Mesothelial cell of epicardium (in vitro differentiated cells): ENCODE measurements at regions not wholly inside any gene's neighbourhood (a gene's known extent, or its start where the extent isn't known, plus 50 kb on each side); places are given as distances from the start of the nearest gene placed in this dataset.

Experiments used
- DNase-seq, 2 experiments: peaks; one replicate each; pipeline ENCODE4 v3.0.0; 2021; ENCODE audit warnings: low spot score in 2 of 2; ENCODE audit not compliant: unreplicated experiment in 2 of 2
- H3K27ac Mint-ChIP-seq: 2 replicates; pipeline ENCODE4 v1.8.0; 2021; ENCODE audit warnings: mixed read lengths
- H3K27me3 Mint-ChIP-seq: 2 replicates; pipeline ENCODE4 v1.8.0; 2021; ENCODE audit warnings: low read depth, mixed read lengths
- H3K36me3 Mint-ChIP-seq: 2 replicates; pipeline ENCODE4 v1.8.0; 2021; ENCODE audit warnings: mixed read lengths
- H3K4me1 Mint-ChIP-seq: 2 replicates; pipeline ENCODE4 v1.8.0; 2021; ENCODE audit warnings: mixed read lengths
- H3K4me3 Mint-ChIP-seq: 2 replicates; pipeline ENCODE4 v1.8.0; 2021; ENCODE audit warnings: mild to moderate bottlenecking, moderate library complexity, mixed read lengths
- H3K9me3 Mint-ChIP-seq: 2 replicates; pipeline ENCODE4 v1.8.0; 2021; ENCODE audit warnings: mixed read lengths
- TF ChIP-seq, protein P1 (sequence below): fragments of 200-600 bp; sonication (generic); IDR thresholded peaks from one replicate; pipeline ENCODE4 v1.5.0; 2021; ENCODE audit warnings: antibody characterized with exemption; ENCODE audit not compliant: unreplicated experiment

DNA sequence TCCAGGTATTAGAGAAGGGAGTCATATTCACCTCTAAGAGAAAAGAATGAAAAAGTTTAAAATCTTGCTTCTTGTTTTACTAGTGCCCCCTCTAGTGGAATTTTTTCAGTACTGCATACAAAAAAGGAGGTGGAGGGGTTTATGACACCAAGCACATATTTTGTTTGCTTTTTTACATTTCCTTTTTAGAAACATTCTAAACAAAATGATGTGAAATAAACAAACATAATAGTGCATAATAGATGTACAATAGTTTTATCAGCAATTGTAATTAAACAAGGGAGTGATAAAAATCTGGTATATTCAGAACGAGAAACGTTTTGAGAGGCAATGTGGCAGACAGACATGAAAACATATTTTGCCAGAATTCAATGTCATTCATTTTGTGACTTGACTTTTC is 111.0 kb upstream of the TFAP2D start:
- H3K4me1 Mint-ChIP-seq, result peaks cover 18% of the 10 kb centered on the region
- TF ChIP-seq, protein P1, sequence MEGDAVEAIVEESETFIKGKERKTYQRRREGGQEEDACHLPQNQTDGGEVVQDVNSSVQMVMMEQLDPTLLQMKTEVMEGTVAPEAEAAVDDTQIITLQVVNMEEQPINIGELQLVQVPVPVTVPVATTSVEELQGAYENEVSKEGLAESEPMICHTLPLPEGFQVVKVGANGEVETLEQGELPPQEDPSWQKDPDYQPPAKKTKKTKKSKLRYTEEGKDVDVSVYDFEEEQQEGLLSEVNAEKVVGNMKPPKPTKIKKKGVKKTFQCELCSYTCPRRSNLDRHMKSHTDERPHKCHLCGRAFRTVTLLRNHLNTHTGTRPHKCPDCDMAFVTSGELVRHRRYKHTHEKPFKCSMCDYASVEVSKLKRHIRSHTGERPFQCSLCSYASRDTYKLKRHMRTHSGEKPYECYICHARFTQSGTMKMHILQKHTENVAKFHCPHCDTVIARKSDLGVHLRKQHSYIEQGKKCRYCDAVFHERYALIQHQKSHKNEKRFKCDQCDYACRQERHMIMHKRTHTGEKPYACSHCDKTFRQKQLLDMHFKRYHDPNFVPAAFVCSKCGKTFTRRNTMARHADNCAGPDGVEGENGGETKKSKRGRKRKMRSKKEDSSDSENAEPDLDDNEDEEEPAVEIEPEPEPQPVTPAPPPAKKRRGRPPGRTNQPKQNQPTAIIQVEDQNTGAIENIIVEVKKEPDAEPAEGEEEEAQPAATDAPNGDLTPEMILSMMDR, result peak; percentile 97

DNA sequence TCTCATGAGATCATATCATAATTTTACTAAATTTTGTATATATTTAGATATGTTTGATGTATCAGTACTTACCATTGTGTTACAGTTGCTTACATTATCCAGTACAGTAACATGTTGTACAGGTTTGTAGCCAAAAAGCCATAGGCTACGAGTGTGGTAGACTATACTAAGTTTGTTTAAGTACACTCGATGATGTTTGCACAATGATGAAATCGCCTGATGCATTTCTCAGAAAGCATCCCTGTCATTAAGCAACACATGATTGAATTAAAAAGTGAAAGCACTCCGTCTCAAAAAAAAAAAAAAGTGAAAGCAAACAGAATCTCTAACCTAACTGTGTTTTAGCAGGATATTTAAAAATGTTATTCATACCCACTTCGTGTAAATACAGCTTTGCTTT is 104.9 kb upstream of the TFAP2D start:
- Mint-ChIP-seq H3K9me3 (no peaks in the 10 kb centered on the region), H3K27ac (no peak overlapping the region), H3K4me3 (no peak overlapping the region)

More for the DNA sequence above, 111.0 kb upstream of the TFAP2D start:
- no peak overlapping the region for H3K27ac Mint-ChIP-seq
- H3K36me3 Mint-ChIP-seq, result no peaks in the 10 kb centered on the region
- H3K27me3 Mint-ChIP-seq, result peaks cover 31% of the 10 kb centered on the region
- DNase-seq, result no peak
- H3K9me3 Mint-ChIP-seq, result no peaks in the 10 kb centered on the region
- no peak overlapping the region for H3K4me3 Mint-ChIP-seq

DNA sequence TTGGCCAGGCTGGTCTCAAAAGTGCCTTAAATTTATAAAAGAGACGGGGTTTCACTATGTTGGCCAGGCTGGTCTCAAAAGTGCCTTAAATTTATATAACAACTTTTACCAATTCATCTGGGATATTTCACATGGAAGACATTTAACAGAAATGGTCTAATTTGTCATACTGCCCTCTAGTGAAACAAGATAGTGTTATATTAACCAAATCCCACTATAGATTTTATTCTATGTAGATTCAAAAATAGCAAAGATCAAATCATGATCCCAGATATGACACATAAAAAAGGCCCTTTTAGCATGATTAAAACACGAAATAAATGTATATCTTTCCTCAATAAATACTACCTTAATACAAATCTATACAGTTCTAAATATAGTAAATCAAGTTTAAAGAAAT is 102.8 kb upstream of the TFAP2D start:
- no peak for DNase-seq
- Mint-ChIP-seq H3K27ac (no peak overlapping the region), H3K9me3 (peaks cover 9% of the 10 kb centered on the region), H3K27me3 (peaks cover 35% of the 10 kb centered on the region), H3K4me1 (no peaks in the 10 kb centered on the region), H3K4me3 (no peak overlapping the region), H3K36me3 (no peaks in the 10 kb centered on the region)
- TF ChIP-seq, protein P1, result peak; percentile 35

More for the DNA sequence above, 104.9 kb upstream of the TFAP2D start:
- peaks cover 43% of the 10 kb centered on the region for H3K27me3 Mint-ChIP-seq
- TF ChIP-seq, protein P1, result no peak
- H3K4me1 Mint-ChIP-seq, result no peaks in the 10 kb centered on the region
- DNase-seq, result no peak
- no peaks in the 10 kb centered on the region for H3K36me3 Mint-ChIP-seq

DNA sequence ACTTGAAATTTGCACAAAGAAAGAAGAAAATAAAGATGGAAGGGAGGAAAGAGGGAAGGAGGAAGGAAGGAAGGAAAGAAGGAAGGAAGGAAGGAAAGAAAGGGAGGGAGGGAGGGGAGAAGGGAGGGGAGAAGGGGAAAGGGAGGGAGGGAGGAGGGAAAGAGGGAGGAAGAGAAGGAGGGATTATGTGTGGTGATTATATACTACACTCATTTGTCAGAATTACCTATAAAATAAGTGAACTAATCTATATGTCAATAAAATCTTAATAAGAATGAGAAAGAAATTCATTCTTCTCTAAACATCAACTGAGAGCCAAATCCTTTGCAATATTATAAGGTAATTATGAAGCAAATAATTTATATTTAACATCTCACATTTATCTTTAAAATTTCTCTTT is 77.9 kb upstream of the TFAP2D start:
- Mint-ChIP-seq H3K27ac (no peak overlapping the region), H3K9me3 (peaks cover 8% of the 10 kb centered on the region), H3K4me3 (no peak overlapping the region), H3K36me3 (no peaks in the 10 kb centered on the region), H3K27me3 (peaks cover 14% of the 10 kb centered on the region), H3K4me1 (no peaks in the 10 kb centered on the region)
- TF ChIP-seq, protein P1, result no peak
- no peak for DNase-seq

DNA sequence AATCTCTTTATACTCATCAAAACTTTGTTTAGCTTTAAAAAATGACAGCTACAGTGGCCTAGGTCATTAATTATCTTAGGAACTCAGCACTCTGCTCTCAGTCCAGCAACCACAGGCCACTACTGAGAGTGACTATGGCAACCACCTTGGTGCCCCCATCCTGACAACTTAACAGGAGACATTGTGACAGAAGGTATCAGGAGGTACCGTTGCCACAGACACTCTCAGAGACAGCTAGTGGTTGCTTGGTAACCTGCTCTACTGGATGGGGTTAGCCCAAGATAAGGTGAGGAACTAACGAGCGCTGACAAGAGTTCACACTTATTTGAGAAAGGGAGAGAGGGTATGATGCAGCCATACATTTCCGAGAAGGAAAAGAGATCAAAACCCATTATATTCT is 76.1 kb upstream of the TFAP2D start:
- Mint-ChIP-seq H3K36me3 (no peaks in the 10 kb centered on the region), H3K27me3 (peaks cover 16% of the 10 kb centered on the region)

More for the DNA sequence above, 76.1 kb upstream of the TFAP2D start:
- H3K4me1 Mint-ChIP-seq, result no peaks in the 10 kb centered on the region
- H3K9me3 Mint-ChIP-seq, result peaks cover 3% of the 10 kb centered on the region
- no peak for DNase-seq
- H3K27ac Mint-ChIP-seq, result no peak overlapping the region
- H3K4me3 Mint-ChIP-seq, result no peak overlapping the region
- TF ChIP-seq, protein P1, result no peak
